ENCODE measurements at regions not wholly inside any gene's neighbourhood (a gene's known extent, or its start where the extent isn't known, plus 50 kb on each side); places are given as distances from the start of the nearest gene placed in this dataset.

DNA sequence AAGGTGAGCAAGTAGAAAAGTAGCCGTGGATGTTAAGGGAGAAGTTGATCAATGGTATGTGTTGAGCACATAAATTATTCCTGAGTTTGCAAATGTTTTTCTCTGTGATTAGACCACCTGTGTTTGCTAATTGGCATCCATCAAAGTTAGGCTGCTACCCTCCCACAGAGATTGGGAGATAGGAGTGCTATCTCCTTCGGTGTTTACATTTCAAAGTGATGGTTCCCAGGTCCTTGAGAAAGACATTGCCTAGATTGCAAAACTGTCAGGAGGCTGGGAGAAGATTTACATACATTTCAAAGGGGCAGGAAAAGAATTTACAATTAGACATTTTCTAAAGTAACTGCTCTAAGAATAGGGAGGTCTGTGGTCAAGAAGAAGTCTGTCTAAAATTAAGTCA lies 54.3 kb upstream of the CNTNAP4 start:
- no peak for TF ChIP-seq CTCF (IDR thresholded peaks at IDR 0.05; ENCODE audit: insufficient read depth, low read depth, low read length)
- TF ChIP-seq EZH2 (IDR thresholded peaks at IDR 0.05; ENCODE audit: insufficient read depth, low read length), result no peak

All from astrocyte (in vitro differentiated cells and primary cell).